ENCODE measurements at regions not wholly inside any gene's neighbourhood (a gene's known extent, or its start where the extent isn't known, plus 50 kb on each side); places are given as distances from the start of the nearest gene placed in this dataset.

GRCh38 chr5:145506185-145506850 is 328.8 kb downstream of the PRELID2 start:
- DNase-seq (ENCODE audit: low spot score), result no peak

- DNase-seq (ENCODE audit: low spot score), result no peak
Measured at GRCh38 chr5:145502906-145503305, 332.2 kb downstream of the PRELID2 start.

- DNase-seq (ENCODE audit: low spot score), result no peak
Measured at GRCh38 chr5:145500710-145501109, 334.4 kb downstream of the PRELID2 start.

GRCh38 chr5:145499483-145499882 is 335.7 kb downstream of the PRELID2 start:
- DNase-seq (ENCODE audit: low spot score), result no peak

GRCh38 chr5:145497052-145497451 is 338.1 kb downstream of the PRELID2 start:
- no peak for DNase-seq (ENCODE audit: low spot score)

GRCh38 chr5:145495741-145496140 is 339.4 kb downstream of the PRELID2 start:
- no peak for DNase-seq (ENCODE audit: low spot score)

GRCh38 chr5:145495196-145495595 is 339.9 kb downstream of the PRELID2 start:
- DNase-seq (ENCODE audit: low spot score), result no peak

GRCh38 chr5:145493435-145493834 is 341.7 kb downstream of the PRELID2 start:
- DNase-seq (ENCODE audit: low spot score), result no peak

- no peak for DNase-seq (ENCODE audit: low spot score)
Measured at GRCh38 chr5:145489516-145489915, 345.6 kb downstream of the PRELID2 start.

- DNase-seq (ENCODE audit: low spot score), result no peak
Measured at GRCh38 chr5:145484158-145484557, 351.0 kb downstream of the PRELID2 start.

GRCh38 chr5:145483212-145483611 is 351.9 kb downstream of the PRELID2 start:
- no peak for DNase-seq (ENCODE audit: low spot score)

GRCh38 chr5:145479857-145480256 is 355.3 kb downstream of the PRELID2 start:
- DNase-seq (ENCODE audit: low spot score), result no peak

GRCh38 chr5:145479271-145479670 is 355.9 kb downstream of the PRELID2 start:
- DNase-seq (ENCODE audit: low spot score), result no peak

GRCh38 chr5:145478651-145479050 is 356.5 kb downstream of the PRELID2 start:
- no peak for DNase-seq (ENCODE audit: low spot score)

GRCh38 chr5:145473042-145473642 is 362.0 kb downstream of the PRELID2 start:
- DNase-seq (ENCODE audit: low spot score), result no peak

GRCh38 chr5:145471831-145472612 is 363.1 kb downstream of the PRELID2 start:
- no peak for DNase-seq (ENCODE audit: low spot score)

GRCh38 chr5:145471026-145471425 is 364.1 kb downstream of the PRELID2 start:
- DNase-seq (ENCODE audit: low spot score), result no peak

GRCh38 chr5:145470396-145470979 is 364.7 kb downstream of the PRELID2 start:
- DNase-seq (ENCODE audit: low spot score), result no peak

GRCh38 chr5:145467446-145467845 is 367.7 kb downstream of the PRELID2 start:
- DNase-seq (ENCODE audit: low spot score), result no peak

GRCh38 chr5:145466533-145466932 is 368.6 kb downstream of the PRELID2 start:
- no peak for DNase-seq (ENCODE audit: low spot score)

- no peak for DNase-seq (ENCODE audit: low spot score)
Measured at GRCh38 chr5:145465474-145466263, 369.5 kb downstream of the PRELID2 start.

- DNase-seq (ENCODE audit: low spot score), result no peak
Measured at GRCh38 chr5:145464171-145464570, 371.0 kb downstream of the PRELID2 start.

Measured in left forelimb (tissue), 1 donor.